Ishikawa (cell line): ENCODE measurements at regions not wholly inside any gene's neighbourhood (a gene's known extent, or its start where the extent isn't known, plus 50 kb on each side); places are given as distances from the start of the nearest gene placed in this dataset.

Experiments
- CEBPB ChIP-seq: IDR thresholded peaks from 2 replicates; pipeline ENCODE4 v1.6.1; 2012
- CREB1 ChIP-seq: IDR thresholded peaks from 2 replicates; pipeline ENCODE4 v1.6.1; 2012; ENCODE audit warnings: low read depth
- EGR1 ChIP-seq: IDR thresholded peaks from 2 replicates; pipeline ENCODE4 v1.6.1; 2012
- EP300 ChIP-seq: IDR thresholded peaks from 2 replicates; pipeline ENCODE4 v1.6.1; 2012; ENCODE audit warnings: borderline replicate concordance
- FOXM1 ChIP-seq: IDR thresholded peaks from 2 replicates; pipeline ENCODE4 v1.6.1; 2012; ENCODE audit warnings: low read depth, borderline replicate concordance
- NFIC ChIP-seq: IDR thresholded peaks from 2 replicates; pipeline ENCODE4 v1.6.1; 2012
- RAD21 ChIP-seq: IDR thresholded peaks from 2 replicates; pipeline ENCODE4 v1.6.1; 2012; ENCODE audit warnings: low read depth
- TAF1 ChIP-seq: IDR thresholded peaks from 2 replicates; pipeline ENCODE4 v1.6.1; 2012; ENCODE audit warnings: low read depth, mild to moderate bottlenecking
- TCF12 ChIP-seq: IDR thresholded peaks from 2 replicates; pipeline ENCODE4 v1.6.1; 2012; ENCODE audit warnings: low read depth
- TEAD4 ChIP-seq: IDR thresholded peaks from 2 replicates; pipeline ENCODE4 v1.6.1; 2012
- YY1 ChIP-seq: IDR thresholded peaks from 2 replicates; pipeline ENCODE4 v1.6.1; 2012; ENCODE audit warnings: low read depth
- ZBTB7A ChIP-seq: IDR thresholded peaks from 2 replicates; pipeline ENCODE4 v1.6.1; 2012; ENCODE audit warnings: low read depth
- TF ChIP-seq, protein P1 (sequence below): IDR thresholded peaks from 2 replicates; pipeline ENCODE4 v1.6.1; 2012; ENCODE audit warnings: low read depth, mild to moderate bottlenecking
- TF ChIP-seq, protein P2 (sequence below): IDR thresholded peaks from 2 replicates; pipeline ENCODE4 v1.6.1; 2012
- TF ChIP-seq, protein P3 (sequence below): IDR thresholded peaks from 2 replicates; pipeline ENCODE4 v1.6.1; 2012

DNA sequence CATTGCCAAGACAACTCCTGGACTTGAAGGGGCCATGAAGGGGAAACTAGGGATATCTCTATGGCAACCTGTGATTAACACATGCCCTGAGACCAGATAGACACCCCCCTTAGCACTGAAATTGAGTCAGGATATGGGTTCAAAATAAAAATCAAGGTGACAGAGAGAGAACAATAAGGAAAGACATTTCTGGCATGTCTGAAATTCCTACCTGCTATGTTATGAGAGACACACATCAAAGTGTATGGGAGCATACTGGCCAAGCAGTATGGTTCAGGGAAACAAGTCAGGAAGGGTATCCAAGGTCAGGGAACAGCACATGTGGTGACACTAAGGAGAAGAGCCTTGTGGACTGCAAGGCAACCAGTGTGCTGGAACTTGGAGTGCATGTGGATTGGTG lies 388.7 kb downstream of the SHQ1 start:
- peak; percentile 68; the same call in 1 of the 2 replicates for TF ChIP-seq TEAD4
- no peak for TF ChIP-seq YY1
- TF ChIP-seq NFIC: no peak
- no peak for TF ChIP-seq ZBTB7A
- no peak for TF ChIP-seq TAF1

DNA sequence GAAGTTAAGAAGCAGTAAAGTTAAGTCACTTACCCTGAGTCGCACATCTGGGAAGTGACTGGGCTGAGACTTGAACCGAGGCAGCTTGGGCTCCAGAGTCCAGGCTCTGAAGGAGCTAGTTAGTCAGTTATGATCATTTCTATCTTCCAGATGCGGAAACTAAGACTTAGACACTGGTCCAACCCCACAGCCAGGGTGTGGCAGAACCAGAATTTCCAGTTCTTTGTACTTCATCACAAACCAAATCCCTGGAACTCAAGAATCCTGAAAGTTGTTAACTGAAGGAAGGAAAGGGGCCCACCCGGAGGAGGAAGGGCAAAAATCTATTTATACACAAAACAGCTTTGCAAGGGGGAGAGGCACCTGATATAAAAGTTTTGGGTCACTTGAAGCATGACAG lies 389.9 kb downstream of the SHQ1 start:
- TF ChIP-seq FOXM1: no peak

DNA sequence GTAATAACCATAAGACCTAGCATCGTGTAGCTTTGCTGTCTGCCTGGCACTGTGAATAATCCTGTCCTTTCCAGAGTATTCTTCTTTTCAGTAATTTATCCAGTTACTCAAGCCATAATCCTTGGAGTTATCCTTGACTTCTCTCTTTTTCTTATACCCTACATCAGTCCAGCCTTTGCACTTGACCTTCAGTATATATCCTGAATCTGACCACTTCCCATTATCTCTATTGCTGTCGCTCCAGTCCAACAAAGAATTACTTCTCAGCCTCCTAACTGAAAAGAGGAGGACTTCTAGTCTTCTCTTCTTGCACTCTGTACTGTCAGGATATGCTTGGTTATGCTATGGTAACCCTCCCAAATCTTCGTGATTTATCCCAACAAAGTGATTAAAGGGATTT lies 393.8 kb downstream of the SHQ1 start:
- no peak for TF ChIP-seq EGR1
- TF ChIP-seq RAD21: no peak
- TF ChIP-seq TAF1: no peak
- TF ChIP-seq, protein P1, sequence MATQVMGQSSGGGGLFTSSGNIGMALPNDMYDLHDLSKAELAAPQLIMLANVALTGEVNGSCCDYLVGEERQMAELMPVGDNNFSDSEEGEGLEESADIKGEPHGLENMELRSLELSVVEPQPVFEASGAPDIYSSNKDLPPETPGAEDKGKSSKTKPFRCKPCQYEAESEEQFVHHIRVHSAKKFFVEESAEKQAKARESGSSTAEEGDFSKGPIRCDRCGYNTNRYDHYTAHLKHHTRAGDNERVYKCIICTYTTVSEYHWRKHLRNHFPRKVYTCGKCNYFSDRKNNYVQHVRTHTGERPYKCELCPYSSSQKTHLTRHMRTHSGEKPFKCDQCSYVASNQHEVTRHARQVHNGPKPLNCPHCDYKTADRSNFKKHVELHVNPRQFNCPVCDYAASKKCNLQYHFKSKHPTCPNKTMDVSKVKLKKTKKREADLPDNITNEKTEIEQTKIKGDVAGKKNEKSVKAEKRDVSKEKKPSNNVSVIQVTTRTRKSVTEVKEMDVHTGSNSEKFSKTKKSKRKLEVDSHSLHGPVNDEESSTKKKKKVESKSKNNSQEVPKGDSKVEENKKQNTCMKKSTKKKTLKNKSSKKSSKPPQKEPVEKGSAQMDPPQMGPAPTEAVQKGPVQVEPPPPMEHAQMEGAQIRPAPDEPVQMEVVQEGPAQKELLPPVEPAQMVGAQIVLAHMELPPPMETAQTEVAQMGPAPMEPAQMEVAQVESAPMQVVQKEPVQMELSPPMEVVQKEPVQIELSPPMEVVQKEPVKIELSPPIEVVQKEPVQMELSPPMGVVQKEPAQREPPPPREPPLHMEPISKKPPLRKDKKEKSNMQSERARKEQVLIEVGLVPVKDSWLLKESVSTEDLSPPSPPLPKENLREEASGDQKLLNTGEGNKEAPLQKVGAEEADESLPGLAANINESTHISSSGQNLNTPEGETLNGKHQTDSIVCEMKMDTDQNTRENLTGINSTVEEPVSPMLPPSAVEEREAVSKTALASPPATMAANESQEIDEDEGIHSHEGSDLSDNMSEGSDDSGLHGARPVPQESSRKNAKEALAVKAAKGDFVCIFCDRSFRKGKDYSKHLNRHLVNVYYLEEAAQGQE: no peak
- TF ChIP-seq EP300: no peak
- TF ChIP-seq, protein P2, sequence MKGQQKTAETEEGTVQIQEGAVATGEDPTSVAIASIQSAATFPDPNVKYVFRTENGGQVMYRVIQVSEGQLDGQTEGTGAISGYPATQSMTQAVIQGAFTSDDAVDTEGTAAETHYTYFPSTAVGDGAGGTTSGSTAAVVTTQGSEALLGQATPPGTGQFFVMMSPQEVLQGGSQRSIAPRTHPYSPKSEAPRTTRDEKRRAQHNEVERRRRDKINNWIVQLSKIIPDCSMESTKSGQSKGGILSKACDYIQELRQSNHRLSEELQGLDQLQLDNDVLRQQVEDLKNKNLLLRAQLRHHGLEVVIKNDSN: no peak
- no peak for TF ChIP-seq CEBPB
- no peak for TF ChIP-seq TCF12
- TF ChIP-seq FOXM1: no peak

DNA sequence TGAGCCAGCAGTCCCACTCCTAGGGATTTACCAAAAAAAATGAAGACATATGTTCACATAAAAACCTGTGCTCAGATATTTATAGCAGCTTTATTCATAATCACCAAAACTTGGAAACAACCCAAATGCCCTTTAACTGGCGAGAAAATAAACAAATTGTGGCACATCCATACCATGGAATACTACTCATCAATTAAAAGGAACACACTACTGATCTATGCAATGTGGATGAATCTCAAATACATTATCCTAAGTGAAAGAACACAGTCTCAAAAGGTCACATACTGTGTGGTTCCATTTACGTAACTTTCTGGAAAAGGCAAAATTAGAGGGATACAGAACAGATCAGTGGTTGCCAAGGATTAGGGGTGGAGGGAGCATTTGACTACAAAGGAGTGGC lies 394.5 kb downstream of the SHQ1 start:
- TF ChIP-seq CREB1: no peak
- TF ChIP-seq EP300: no peak
- TF ChIP-seq, protein P3, sequence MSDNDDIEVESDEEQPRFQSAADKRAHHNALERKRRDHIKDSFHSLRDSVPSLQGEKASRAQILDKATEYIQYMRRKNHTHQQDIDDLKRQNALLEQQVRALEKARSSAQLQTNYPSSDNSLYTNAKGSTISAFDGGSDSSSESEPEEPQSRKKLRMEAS: no peak
- TF ChIP-seq NFIC: no peak
- TF ChIP-seq, protein P1: no peak
- TF ChIP-seq TCF12: no peak
- TF ChIP-seq ZBTB7A: no peak
- no peak for TF ChIP-seq TAF1
- no peak for TF ChIP-seq TEAD4
- no peak for TF ChIP-seq FOXM1
- TF ChIP-seq YY1: no peak
- TF ChIP-seq, protein P2: no peak
- no peak for TF ChIP-seq RAD21
- TF ChIP-seq CEBPB: no peak

DNA sequence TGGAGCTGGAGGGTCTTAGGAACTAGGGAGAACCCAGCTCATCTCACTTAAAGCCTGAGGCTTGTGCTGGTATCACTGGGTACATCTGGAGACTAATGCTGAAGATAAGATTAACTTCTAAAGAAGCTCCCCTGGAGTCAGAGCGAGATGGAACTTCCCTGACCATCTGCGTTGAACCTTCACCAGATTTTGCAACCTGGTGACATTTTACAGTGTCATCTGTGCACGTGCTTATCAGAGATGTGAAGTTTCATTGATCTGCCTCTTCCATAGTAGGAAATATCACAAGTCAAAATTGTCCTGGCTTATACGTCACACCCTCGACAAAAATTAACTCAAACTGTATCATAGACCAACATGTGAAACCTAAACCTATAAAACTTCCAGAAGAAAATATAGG lies 395.5 kb downstream of the SHQ1 start:
- no peak for TF ChIP-seq FOXM1
- no peak for TF ChIP-seq TAF1
- no peak for TF ChIP-seq RAD21
- no peak for TF ChIP-seq TEAD4
- TF ChIP-seq YY1: no peak
- TF ChIP-seq EGR1: no peak
- TF ChIP-seq CEBPB: no peak
- TF ChIP-seq NFIC: no peak
- no peak for TF ChIP-seq CREB1
- TF ChIP-seq, protein P3: no peak
- TF ChIP-seq, protein P1: no peak
- no peak for TF ChIP-seq ZBTB7A
- no peak for TF ChIP-seq TCF12
- TF ChIP-seq, protein P2: no peak
- no peak for TF ChIP-seq EP300
